ENCODE measurements at regions not wholly inside any gene's neighbourhood (a gene's known extent, or its start where the extent isn't known, plus 50 kb on each side); places are given as distances from the start of the nearest gene placed in this dataset.

DNA sequence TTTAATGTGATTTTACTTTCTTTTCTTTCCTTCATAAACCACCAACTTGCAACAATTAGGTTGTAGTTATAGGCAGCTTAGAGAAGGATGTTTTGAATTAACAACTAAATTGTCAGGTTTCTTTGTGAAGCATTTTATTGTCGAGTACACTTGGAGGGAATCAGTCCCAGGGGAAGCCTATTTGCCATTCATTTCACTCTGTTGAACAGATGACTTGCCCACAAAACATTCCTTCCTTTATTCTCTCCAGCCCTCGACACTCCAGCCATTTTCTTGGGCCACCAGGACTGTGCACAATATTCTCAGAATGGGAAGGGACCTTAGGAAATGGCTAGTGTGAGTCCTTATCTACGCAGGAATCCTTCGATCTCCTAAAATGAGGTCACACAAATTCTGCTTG lies 620.6 kb downstream of the SOX6 start:
- DNase-seq (ENCODE audit: low spot score): no peak

DNA sequence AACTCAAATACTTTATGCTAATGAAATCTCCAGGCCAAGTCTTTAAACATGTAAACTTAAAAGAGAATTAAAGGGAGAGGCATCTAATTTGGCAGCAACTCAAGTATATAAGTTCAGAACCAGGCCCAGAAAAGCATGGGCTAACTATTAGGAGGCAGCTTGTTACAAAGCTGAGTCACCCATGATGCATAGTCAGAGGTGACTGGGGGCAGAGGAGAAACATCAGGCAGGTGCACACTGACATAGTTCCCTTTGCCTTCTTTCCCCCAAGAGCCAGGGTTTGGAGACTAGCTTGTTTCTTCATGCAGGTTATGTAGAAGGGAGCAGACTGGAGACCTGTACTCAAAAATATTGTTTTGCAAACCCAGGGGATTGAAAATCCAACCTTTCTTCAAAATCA lies 619.0 kb downstream of the SOX6 start:
- no peak for DNase-seq (ENCODE audit: low spot score)

DNA sequence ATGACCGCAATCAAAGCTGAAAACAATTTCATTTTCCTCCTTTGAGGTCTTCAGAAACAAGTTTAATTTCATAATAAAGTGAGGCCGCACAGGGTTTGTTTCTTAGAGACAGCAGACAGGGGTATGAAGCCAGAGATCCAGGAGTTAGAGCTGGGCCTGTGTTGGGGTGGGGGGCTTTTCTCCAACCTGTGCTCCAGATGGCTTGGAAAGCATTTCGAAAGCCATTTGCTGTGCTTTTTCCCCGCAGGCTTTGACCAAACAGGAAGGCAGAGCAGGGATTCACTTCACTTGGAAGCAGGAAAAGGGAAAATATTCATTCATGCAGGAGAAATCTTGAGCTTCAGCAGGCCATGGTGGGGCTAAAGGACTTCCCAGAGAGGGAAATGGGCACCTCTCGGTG lies 617.4 kb downstream of the SOX6 start:
- no peak for DNase-seq (ENCODE audit: low spot score)

DNA sequence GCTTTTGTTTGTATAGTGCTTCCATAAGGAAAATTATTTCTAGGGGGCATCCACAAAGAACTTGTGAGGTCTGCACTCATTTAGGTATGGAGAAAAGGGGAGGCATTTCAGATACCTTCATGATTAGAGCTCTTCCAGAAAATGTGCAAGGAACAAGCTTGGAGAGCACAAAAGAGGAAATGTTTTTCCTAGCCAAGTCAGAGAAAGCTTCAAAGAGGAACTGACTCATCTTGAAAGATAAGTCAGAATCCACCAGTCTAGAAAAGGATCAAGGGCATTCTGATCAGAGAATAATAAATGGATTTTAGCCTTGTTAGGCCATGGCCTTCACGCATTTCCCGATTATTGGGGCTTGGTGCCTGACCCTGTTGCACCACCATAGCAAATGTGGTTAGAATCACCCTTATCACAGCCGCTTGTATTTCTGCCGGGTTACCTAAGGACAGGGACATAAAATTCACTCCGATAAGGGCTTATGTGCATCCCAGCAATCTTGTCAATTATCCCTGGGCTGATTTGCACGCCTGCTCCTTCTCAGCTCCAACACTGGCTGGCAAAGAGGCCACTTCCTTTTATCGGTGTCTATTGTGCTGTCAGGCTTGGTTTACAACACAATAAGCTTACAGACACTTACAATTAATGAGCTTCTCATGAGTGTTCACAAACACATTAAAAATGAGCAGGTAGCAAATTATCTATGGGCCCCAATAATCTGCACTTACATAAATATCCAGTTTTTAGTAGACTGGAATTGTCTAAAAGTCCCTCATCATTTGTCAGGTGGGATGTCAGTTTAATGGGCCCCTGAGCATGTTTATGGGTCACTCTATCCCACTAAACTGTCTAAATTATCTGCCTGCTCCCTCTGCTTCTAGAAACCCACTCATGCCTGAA lies 613.5 kb downstream of the SOX6 start:
- DNase-seq (ENCODE audit: low spot score): no peak

DNA sequence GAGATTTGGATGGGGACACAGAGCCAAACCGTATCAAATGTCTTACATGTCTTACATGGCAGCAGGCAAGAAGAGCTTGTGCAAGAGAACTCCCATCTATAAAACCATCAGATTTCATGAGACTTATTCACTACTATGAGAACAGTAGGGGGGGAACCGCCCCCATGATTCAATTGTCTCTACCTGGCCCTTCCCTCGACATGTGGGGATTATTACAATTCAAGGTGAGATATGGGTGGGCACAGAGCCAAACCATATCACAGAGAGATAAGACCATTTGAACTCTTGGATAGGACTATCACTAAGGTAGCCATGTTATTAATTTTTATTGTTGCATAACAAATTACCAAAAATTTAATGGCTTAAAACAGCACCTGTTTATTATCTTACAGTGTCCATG lies 611.7 kb downstream of the SOX6 start:
- DNase-seq (ENCODE audit: low spot score): no peak

DNA sequence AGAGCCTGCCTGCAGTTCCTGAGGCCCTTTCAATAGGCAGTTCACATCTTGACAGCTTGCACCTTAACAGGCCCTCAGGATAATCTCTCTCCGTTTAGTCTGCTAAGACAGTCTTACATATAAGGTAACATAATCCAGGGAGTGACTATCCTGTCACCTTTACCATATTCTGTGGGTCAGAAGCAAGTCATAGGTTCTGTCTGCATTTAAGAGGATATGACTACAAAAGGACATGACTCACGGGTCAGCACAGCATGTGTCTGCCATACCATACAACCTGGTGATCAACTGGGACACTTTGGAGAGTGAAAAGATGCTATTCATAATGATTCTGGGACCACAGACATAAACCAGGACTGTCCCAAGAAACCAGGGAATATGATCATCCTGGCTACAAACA lies 611.1 kb downstream of the SOX6 start:
- no peak for DNase-seq (ENCODE audit: low spot score)

DNA sequence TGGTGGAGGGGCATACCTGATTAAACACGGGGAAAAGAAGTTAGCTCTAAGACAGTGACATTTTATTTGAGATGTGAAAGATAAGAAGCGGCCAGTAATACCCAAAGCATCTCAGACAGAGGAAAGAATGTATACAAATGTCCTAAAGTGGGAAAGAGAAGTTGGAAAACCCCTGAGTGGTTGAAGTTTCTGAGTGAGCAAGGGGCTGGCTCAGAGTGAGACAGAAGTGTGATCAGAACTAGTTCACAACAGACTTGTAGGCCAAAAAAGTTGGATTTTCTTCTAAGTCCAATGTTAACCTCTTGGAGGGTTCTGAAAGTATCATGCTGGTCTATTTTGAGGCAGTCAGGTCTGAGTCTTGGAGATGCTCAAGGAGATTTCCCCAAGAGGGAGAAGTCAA lies 608.7 kb downstream of the SOX6 start:
- DNase-seq (ENCODE audit: low spot score): no peak

DNA sequence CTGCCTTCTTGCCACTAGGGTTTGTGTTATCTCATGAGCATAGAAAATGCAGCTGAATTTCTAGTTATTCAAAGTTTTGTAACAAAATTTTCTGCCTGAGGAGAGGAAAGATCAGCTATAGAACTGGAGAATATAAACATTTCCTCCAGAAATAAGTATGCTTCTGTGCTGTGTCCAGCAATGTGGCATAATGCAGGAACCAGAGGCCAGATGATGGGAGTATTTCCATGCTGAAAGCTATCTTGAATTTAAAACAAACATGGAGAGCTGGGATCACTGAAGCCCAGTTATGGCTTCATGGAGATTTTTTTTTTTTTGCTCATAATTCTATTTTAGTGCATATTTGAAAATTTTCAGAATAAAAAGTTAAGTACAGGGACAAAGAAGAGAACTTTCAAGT lies 608.2 kb downstream of the SOX6 start:
- no peak for DNase-seq (ENCODE audit: low spot score)

DNA sequence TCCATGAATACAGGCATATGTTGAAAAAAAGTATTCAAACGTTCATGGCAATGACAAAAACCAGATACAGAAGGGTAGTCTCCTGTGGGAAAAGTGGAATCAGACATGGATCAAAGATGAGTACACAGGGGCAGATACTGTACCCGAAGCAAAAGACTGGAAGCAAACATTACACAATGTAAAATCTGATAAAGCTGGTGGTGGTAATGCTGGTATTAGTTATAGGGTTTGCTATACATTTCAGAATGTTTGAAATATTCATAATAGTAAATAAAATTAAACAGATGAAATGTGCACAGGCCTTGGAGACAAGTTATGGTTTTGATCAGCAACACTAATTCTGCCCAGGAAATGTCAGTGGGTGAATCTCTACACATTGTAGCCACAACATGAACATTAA lies 607.6 kb downstream of the SOX6 start:
- DNase-seq (ENCODE audit: low spot score): no peak

DNA sequence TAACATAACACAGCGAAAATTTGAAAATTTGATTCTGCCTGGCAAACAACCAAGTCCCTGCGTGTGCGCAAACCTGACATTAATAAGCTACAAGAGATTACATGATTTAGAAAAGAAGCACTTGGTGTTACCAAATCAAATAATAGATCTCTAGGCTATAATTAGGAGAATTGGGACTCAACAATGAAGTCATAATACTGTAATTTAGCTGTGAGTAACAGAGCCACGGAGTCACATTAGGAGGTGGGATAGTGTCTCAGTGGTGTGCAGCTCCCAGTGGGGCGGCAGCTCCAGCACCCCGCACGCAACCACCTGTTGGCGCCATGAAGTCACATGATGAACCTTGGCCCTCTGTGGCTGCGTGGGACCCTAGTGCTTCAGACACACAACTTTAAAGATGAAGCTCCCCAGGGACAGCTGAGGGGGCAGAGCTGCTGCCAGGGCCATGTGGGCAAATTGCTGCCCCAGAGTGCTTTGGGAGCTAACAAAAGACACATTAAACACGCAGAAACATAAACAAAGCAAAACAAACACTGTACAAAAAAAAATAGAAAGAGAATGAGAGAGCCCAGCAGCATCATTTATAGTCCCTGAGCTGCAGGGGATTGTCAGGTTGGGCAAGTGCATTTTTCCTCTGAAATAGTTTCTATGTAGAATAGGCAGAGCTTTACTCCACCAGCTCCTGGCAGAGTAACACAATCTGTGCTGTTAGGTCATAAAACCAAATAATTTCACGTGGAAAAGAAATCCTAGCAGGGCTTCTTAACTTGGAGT lies 605.6 kb downstream of the SOX6 start:
- DNase-seq (ENCODE audit: low spot score): no peak

DNA sequence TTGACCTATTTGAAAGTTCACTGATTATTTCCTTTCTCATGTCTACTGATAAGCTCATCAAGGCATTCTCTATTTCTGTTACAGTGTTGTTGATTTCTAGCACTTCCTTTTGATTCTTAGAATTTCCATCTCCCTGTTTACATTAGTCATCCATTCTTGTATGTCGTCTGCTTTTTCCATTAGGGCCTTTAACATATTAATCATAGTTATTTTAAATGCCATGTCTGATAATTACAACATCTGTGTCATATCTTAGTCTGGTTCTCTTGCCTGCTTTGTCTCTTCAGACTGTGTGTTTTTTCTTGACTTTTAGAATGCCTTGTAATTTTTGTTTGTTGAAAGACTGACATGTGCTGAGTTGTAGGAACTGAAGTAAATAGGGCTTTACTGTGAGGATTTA lies 602.1 kb downstream of the SOX6 start:
- DNase-seq (ENCODE audit: low spot score): no peak

DNA sequence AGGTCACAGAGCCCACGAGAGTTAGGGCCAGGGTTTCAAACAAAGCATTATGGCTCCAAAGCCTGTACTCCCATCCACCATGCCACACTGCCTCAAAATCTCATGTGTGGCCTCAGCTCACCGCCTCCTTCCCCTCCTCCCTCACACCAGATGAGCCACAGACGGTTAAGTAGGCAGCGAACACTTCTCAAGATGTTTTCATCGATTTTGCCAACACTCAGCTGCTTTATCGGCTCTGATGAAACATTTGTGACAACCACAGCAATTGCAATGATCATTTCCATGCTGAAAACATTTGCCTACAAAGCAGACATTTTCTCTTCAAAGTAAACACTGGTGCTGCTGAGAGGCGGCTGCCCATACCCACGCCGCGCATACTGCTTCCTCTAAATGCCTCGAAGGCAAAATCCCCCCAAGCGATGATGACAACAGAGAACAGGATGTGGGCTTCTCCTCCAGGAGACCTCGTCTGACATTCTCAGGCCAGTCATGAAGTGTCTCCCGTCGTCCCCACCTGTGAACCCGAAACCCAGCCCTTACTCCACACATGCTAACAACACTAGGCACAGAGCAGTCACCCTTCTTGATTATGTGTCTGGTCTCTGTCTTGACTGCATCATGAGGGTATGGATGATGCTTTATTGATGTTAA lies 599.2 kb downstream of the SOX6 start:
- DNase-seq (ENCODE audit: low spot score): no peak

DNA sequence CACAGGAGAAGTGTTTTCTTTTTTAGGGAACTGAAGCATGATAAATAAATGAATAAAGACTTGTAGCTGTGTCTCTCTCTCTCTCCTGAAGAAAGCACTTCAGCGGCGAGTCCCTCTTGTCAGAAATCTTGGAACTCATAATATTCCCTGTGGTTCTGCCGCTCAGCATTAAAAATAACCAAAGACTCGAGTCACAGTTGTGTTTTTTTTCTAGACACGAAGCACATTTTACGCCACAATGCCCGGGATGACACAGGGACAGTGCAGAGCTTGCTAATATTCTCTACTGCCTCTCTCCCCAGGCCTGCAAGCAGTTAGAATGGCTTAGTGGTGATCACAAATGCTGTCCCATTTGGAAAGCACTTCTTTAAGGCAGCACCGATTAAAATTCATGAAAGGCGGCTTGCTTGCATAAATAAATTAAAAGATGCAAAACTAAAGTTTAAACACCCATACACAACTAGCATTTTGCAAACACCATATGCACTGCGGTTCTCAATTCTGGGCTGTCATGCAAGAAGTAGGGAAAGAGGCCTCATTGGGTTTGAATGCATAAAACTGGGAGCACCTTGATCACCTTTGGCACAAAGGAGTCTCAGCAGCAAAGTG lies 597.4 kb downstream of the SOX6 start:
- no peak for DNase-seq (ENCODE audit: low spot score)

DNA sequence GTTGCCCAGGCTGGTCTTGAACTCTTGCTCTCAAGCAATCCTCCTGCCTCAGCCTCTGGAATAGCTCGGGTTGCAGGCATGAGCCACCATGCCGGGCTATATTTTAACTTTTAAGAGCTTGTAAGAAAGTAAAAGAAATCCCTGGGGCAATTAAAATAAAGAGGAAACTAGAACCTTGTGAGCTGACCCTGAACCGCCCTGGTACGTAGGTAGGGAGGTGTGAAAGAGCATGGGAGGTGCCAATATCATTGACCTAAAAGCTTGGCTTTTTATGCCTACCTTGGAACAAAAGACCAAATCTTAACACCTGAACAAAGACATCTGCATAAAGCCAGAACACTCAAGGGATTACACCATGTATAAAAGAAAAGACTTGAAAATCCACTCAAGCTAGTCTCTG lies 595.1 kb downstream of the SOX6 start:
- DNase-seq (ENCODE audit: low spot score): no peak

DNA sequence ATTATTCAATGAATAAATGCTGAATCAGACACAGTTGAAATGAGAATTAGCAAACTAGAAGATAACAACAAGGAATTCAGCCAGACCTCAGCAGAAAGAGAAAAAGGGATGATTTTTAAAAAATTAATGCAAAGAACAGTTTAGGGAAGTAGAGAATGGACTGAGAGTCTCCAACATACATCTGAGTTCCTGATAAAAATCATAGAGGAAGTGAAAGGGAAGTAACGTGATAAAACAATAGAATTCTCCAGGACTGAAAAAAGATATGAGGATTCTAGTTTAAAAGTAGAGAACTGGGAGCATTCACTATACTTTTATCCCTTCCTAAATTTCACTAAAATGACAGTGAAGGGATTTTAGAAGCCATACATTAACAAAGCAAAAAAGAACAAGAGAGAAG lies 592.0 kb downstream of the SOX6 start:
- no peak for DNase-seq (ENCODE audit: low spot score)

DNA sequence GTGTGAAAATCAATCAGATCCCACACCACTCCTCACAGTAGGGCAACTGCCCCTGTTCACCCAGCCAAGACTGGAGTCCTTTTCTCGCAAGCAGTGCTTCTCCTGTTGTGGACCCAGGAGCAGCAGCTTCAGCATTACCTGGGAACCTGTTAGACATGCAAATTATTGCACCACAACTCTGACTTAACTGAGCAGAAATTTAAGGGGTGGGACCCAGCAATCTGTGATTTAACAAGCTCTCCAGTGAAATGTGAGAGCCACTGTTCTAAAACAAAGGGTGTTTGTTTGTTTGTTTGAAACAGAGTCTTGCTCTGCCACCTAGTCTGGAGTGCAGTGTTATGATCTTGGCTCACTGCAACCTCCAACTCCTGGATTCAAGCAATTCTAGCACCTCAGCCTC lies 591.4 kb downstream of the SOX6 start:
- no peak for DNase-seq (ENCODE audit: low spot score)

DNA sequence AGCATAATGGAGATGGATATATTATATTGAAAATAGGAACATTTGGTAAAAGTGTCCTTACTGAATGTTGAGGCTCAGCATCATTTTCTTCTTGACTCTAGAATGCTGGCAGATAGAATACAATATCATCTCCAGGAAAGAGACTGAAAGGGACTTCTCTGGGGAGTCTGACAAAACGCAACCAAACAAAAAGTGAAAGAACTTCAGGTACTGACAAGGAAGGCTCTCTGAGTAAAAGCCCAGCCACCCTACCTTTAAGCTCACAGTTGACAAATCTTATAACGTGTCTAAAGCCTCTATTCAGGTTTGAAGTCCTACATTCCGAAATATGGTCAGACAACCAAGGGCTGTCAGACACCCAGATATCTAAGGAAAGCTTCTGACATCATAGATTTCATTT lies 590.8 kb downstream of the SOX6 start:
- DNase-seq (ENCODE audit: low spot score): no peak

DNA sequence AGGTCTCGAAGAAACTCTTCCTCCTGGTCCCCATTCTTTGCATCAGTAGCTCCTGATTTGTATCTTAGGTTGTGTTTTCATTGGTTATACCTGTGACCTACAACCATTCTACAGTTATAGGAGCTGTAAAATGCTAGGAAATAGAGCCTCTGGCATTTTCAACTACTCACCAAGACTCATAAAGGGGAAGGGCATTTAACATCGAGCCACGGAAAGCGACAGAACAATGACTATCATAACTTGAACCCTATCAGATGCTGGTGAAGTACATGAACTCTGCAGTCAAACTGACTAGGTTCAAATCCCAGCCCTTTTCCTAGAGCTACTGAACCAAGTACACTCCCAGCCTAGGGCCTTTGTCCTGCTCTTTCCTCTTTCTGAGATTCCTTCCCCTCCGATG lies 588.0 kb downstream of the SOX6 start:
- no peak for DNase-seq (ENCODE audit: low spot score)

DNA sequence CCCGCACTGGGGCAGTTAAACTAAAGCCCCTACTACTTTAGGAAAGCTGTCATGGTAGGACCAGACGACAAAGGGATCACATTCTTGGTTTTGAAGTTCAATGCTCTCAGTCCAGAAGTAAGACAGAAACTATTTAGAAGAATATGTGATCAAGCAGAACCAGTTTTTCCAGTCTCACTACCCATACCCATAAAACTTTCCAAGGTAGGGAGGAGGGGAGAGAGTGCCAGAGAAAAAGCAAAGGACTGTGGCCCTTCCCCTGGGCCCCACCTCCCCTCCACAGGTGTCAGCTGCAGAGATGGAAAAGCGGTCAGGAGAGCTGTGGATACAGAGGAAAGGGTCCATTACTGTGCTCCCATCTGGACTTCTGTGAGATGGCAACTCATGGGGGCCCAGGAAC lies 587.1 kb downstream of the SOX6 start:
- no peak for DNase-seq (ENCODE audit: low spot score)

DNA sequence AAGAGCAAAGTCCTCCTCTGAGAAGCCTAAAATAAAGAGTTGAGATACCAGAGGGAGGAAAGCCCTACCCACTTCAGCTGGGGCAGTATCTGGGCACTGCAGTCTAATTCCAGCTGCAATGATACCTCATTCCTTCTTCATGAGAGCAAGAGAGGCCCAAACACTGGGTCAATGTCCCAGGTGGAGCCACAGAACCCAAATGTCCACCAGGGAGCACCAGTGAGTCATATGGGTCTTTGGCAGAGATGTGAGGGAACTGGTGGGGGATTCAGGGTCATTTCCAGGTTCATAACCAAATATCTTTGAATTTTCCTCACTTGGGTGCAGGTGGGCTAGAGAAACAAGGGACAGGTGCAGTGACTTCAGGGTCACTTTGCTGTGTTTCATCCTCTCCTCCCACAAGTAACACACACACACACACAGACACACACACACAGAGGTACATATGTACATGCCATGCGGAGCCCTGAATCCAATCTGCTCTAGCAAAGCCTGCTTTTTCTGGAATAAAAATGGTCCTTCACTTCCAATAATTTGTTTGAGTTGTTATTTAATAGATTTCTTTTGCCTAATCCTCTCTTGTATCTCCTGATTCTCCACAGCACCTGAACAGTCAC lies 585.4 kb downstream of the SOX6 start:
- DNase-seq (ENCODE audit: low spot score): peak; percentile 9

DNA sequence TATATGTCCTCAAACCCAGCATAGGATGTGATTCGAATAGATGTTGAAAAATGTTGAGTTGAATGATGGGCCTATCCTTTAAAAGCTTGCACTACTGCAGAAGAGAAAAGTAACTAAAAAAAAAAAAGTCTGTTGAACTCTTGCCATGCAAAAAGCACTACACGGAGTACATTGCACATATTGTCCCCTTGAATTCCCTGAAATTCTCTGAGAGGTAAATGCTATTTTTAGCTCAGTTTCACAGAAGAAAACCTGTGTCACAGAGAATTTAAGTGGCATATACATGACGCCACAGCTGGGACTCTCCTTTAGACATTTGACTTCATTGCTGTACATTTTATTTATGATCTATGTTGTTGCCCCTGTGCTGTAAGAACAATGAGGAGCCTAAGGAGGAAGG lies 583.8 kb downstream of the SOX6 start:
- no peak for DNase-seq (ENCODE audit: low spot score)

DNA sequence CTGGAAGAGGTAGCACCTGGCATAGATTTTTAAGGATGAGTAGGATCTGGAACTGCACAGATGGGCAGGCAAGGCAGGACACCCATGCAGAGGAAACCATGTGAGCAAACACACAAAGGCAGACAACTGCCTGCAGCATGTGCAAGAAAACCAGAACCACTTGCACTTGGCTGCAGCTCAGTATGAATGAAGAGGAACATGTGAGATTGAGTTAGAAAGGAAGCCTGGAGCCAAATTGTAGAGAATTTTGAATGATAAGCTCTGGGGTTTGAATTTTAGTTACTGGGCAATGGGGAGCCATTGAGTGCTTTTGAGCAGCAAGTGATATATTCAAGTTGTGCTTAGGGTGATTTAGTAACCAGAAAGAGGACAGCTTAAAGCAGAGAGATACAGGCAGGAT lies 583.4 kb downstream of the SOX6 start:
- no peak for DNase-seq (ENCODE audit: low spot score)
